Gastrocnemius medialis (tissue), 4 donors: ENCODE measurements at regions not wholly inside any gene's neighbourhood (a gene's known extent, or its start where the extent isn't known, plus 50 kb on each side); places are given as distances from the start of the nearest gene placed in this dataset.

ENCODE experiments used
- POLR2A ChIP-seq, 2 donors: fragments of 450-650 bp; IDR thresholded peaks; one replicate each; pipeline ENCODE4 v1.6.1; 2017; ENCODE audit warnings: antibody characterized with exemption in 2 of 2, mild to moderate bottlenecking in 2 of 2, moderate library complexity in 2 of 2
- TF ChIP-seq, protein P1 (sequence below), 5 experiments: fragments of 450-650 bp in 3 of 5; fragments of 200-600 bp in 2 of 5; sonication (generic) in 2 of 5; IDR thresholded peaks in 4 of 5; conservative IDR thresholded peaks in 1 of 5; 1 replicate in 4 of 5; 2 replicates in 1 of 5; pipeline ENCODE4 v1.5.1; 2016 to 2019; ENCODE audit warnings: antibody characterized with exemption in 5 of 5, mild to moderate bottlenecking in 3 of 5, moderate library complexity in 3 of 5

- TF ChIP-seq, protein P1, sequence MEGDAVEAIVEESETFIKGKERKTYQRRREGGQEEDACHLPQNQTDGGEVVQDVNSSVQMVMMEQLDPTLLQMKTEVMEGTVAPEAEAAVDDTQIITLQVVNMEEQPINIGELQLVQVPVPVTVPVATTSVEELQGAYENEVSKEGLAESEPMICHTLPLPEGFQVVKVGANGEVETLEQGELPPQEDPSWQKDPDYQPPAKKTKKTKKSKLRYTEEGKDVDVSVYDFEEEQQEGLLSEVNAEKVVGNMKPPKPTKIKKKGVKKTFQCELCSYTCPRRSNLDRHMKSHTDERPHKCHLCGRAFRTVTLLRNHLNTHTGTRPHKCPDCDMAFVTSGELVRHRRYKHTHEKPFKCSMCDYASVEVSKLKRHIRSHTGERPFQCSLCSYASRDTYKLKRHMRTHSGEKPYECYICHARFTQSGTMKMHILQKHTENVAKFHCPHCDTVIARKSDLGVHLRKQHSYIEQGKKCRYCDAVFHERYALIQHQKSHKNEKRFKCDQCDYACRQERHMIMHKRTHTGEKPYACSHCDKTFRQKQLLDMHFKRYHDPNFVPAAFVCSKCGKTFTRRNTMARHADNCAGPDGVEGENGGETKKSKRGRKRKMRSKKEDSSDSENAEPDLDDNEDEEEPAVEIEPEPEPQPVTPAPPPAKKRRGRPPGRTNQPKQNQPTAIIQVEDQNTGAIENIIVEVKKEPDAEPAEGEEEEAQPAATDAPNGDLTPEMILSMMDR (IDR thresholded peaks at IDR 0.05 in 4 of 5, conservative IDR thresholded peaks at IDR 0.05 in 1 of 5), result no peak
- no peak for TF ChIP-seq POLR2A (IDR thresholded peaks at IDR 0.05)
Measured at GRCh38 chr6:145263778-145264211, 471.5 kb downstream of the EPM2A start.
